H1 (cell line): ENCODE measurements at regions not wholly inside any gene's neighbourhood (a gene's known extent, or its start where the extent isn't known, plus 50 kb on each side); places are given as distances from the start of the nearest gene placed in this dataset.

Experiments used
- CTCF ChIA-PET: fragments of 300-600 bp; sonication (Branson Sonifier 250); formaldehyde crosslinking; loops from one replicate; lab custom pipeline; 2021; ENCODE audit not compliant: partially characterized antibody; lab: Charles Lee
- POLR2A ChIA-PET: fragments of 300-600 bp; sonication (Branson Sonifier 250); formaldehyde crosslinking; loops from one replicate; lab custom pipeline; 2021; ENCODE audit warnings: inconsistent platforms; ENCODE audit not compliant: partially characterized antibody; lab: Charles Lee
- DNase-seq, 2 experiments: peaks; one replicate each; pipeline versions ENCODE4 v3.0.0 to v3.0.0-alpha.2; 2010 to 2022; ENCODE audit warnings: low spot score in 2 of 2, low read depth in 1 of 2, mixed read lengths in 1 of 2
- FAIRE-seq: peaks from 2 replicates; lab custom pipeline; 2011; peaks lifted over from hg19 to GRCh38; lab: Jason Lieb, UNC
- H2AFZ ChIP-seq: 2 replicates; pipeline ENCODE4 v1.8.1; 2012; ENCODE audit warnings: low read length, inconsistent platforms
- H2AK5ac ChIP-seq: 2 replicates; pipeline ENCODE4 v1.6.1; 2013; ENCODE audit warnings: low read depth, low read length
- H2BK120ac ChIP-seq: replicated peaks from 2 replicates; pipeline ENCODE3; 2013; ENCODE audit warnings: low read depth, low read length, inconsistent platforms
- H2BK12ac ChIP-seq: 2 replicates; pipeline ENCODE4 v1.6.1; 2013; ENCODE audit warnings: low read depth, low read length
- H2BK15ac ChIP-seq: 2 replicates; pipeline ENCODE4 v1.6.1; 2013; ENCODE audit warnings: low read length
- H2BK20ac ChIP-seq: 2 replicates; pipeline ENCODE4 v1.6.1; 2013; ENCODE audit warnings: low read length
- H2BK5ac ChIP-seq: 2 replicates; pipeline ENCODE4 v1.6.1; 2013; ENCODE audit warnings: low read depth, low read length
- H3K14ac ChIP-seq: 2 replicates; pipeline ENCODE4 v1.6.1; 2013; ENCODE audit warnings: inconsistent platforms; ENCODE audit not compliant: insufficient read length
- H3K18ac ChIP-seq: 2 replicates; pipeline ENCODE4 v1.6.1; 2013; ENCODE audit warnings: low read length; ENCODE audit errors: extremely low read depth
- H3K23ac ChIP-seq: 2 replicates; pipeline ENCODE4 v1.6.1; 2013; ENCODE audit warnings: inconsistent platforms; ENCODE audit not compliant: insufficient read length
- H3K23me2 ChIP-seq: 2 replicates; pipeline ENCODE4 v1.6.1; 2013; ENCODE audit warnings: low read depth, low read length
- H3K27ac ChIP-seq: 2 replicates; pipeline ENCODE4 v1.6.1; 2011; ENCODE audit warnings: low read depth, low read length, inconsistent platforms
- H3K27me3 ChIP-seq, 4 experiments: replicated peaks in 1 of 4; 1 replicate in 1 of 4; 2 replicates in 3 of 4; pipeline versions ENCODE4 v1.6.1 to v1.8.1; 2011 to 2013; ENCODE audit warnings: low read length in 3 of 4, mild to moderate bottlenecking in 3 of 4, inconsistent platforms in 2 of 4, mixed read lengths in 2 of 4, moderate library complexity in 1 of 4; ENCODE audit not compliant: control insufficient read depth in 3 of 4, insufficient read depth in 3 of 4; ENCODE audit errors: extremely low read depth in 1 of 4
- H3K36me3 ChIP-seq, 4 experiments: 2 replicates each; pipeline versions ENCODE4 v1.6.1 to v1.8.1; 2011 to 2013; ENCODE audit warnings: mild to moderate bottlenecking in 4 of 4, low read length in 3 of 4, moderate library complexity in 2 of 4, control low read depth in 1 of 4, inconsistent platforms in 1 of 4; ENCODE audit not compliant: insufficient read depth in 4 of 4, control insufficient read depth in 2 of 4
- H3K4ac ChIP-seq: replicated peaks from 2 replicates; pipeline ENCODE3; 2013; ENCODE audit warnings: low read length, low read depth, mixed read lengths, inconsistent platforms; ENCODE audit not compliant: insufficient read length
- H3K4me1 ChIP-seq, 4 experiments: replicated peaks in 1 of 4; 1 replicate in 1 of 4; 2 replicates in 3 of 4; pipeline versions ENCODE4 v1.6.1 to v1.8.1; 2011 to 2013; ENCODE audit warnings: low read length in 3 of 4, inconsistent platforms in 2 of 4, mixed read lengths in 1 of 4; ENCODE audit not compliant: insufficient read depth in 4 of 4, control insufficient read depth in 3 of 4
- H3K4me2 ChIP-seq, 2 experiments: 2 replicates each; pipeline versions ENCODE4 v1.6.1 to v1.8.1; 2011 to 2013; ENCODE audit warnings: low read depth in 2 of 2, low read length in 2 of 2, control low read depth in 1 of 2, inconsistent platforms in 1 of 2, mild to moderate bottlenecking in 1 of 2; ENCODE audit not compliant: insufficient read depth in 1 of 2
- H3K4me3 ChIP-seq, 4 experiments: fragments of 200-600, 300-600 bp in 1 of 4; sonication (generic), shearing (Covaris generic), sonication (Bioruptor Twin) in 1 of 4; 2 replicates each; pipeline versions ENCODE4 v1.5.1 to v1.8.1; 2011 to 2016; ENCODE audit warnings: low read length in 4 of 4, low read depth in 3 of 4, control low read depth in 2 of 4, inconsistent platforms in 2 of 4, mild to moderate bottlenecking in 2 of 4, mixed read lengths in 1 of 4, moderate library complexity in 1 of 4; ENCODE audit not compliant: insufficient read depth in 2 of 4; ENCODE audit errors: extremely low read depth in 1 of 4
- H3K56ac ChIP-seq: replicated peaks from 2 replicates; pipeline ENCODE3; 2013; ENCODE audit warnings: low read depth, mild to moderate bottlenecking, mixed read lengths, low read length, inconsistent platforms; ENCODE audit not compliant: insufficient read length
- H3K79me1 ChIP-seq: 2 replicates; pipeline ENCODE4 v1.6.1; 2013; ENCODE audit warnings: low read depth, low read length, control low read depth
- H3K79me2 ChIP-seq, 2 experiments: 2 replicates each; pipeline versions ENCODE4 v1.6.1 to v1.8.1; 2012 to 2013; ENCODE audit warnings: low read length in 2 of 2, mild to moderate bottlenecking in 2 of 2, inconsistent platforms in 1 of 2; ENCODE audit not compliant: insufficient read depth in 2 of 2, control insufficient read depth in 1 of 2
- H3K9ac ChIP-seq, 4 experiments: replicated peaks in 1 of 4; 1 replicate in 1 of 4; 2 replicates in 3 of 4; pipeline versions ENCODE4 v1.6.1 to v1.8.1; 2011 to 2013; ENCODE audit warnings: low read depth in 3 of 4, low read length in 3 of 4, control low read depth in 2 of 4, mild to moderate bottlenecking in 2 of 4, moderate library complexity in 2 of 4, inconsistent platforms in 1 of 4; ENCODE audit errors: extremely low read depth in 1 of 4
- H3K9me3 ChIP-seq, 2 experiments: 2 replicates each; pipeline versions ENCODE4 v1.6.1 to v1.8.1; 2012 to 2013; ENCODE audit warnings: mild to moderate bottlenecking in 2 of 2, moderate library complexity in 2 of 2, control low read depth in 1 of 2, inconsistent platforms in 1 of 2, low read depth in 1 of 2, low read length in 1 of 2, mixed read lengths in 1 of 2; ENCODE audit not compliant: insufficient read depth in 2 of 2
- H4K20me1 ChIP-seq, 2 experiments: replicated peaks in 1 of 2; 2 replicates each; pipeline versions ENCODE3 to v1.8.1; 2011 to 2013; ENCODE audit warnings: inconsistent platforms in 2 of 2, low read length in 2 of 2, mild to moderate bottlenecking in 1 of 2; ENCODE audit not compliant: insufficient read depth in 2 of 2, control insufficient read depth in 1 of 2
- H4K5ac ChIP-seq: 2 replicates; pipeline ENCODE4 v1.6.1; 2013; ENCODE audit warnings: low read length, low read depth, mixed read lengths, inconsistent platforms; ENCODE audit not compliant: insufficient read length
- H4K8ac ChIP-seq: 2 replicates; pipeline ENCODE4 v1.8.0; 2013; ENCODE audit warnings: mild to moderate bottlenecking, moderate library complexity, low read length, inconsistent platforms; ENCODE audit not compliant: insufficient read depth; ENCODE audit errors: extremely low read depth
- H4K91ac ChIP-seq: replicated peaks from 2 replicates; pipeline ENCODE3; 2013; ENCODE audit warnings: low read length, mixed read lengths, inconsistent platforms; ENCODE audit not compliant: insufficient read length
- NANOG ChIP-seq: IDR thresholded peaks from 2 replicates; pipeline ENCODE4 v1.6.1; 2011; ENCODE audit warnings: low read length, low read depth, mild to moderate bottlenecking, inconsistent platforms; ENCODE audit not compliant: insufficient read depth, poor library complexity, severe bottlenecking
- SUZ12 ChIP-seq: fragments of 200-600 bp; sonication (generic); IDR thresholded peaks from 2 replicates; pipeline ENCODE4 v1.6.1; 2012; ENCODE audit warnings: mild to moderate bottlenecking, inconsistent platforms, low read length, moderate library complexity, mixed read lengths
- WGBS, 2 experiments: shearing (Covaris generic) in 1 of 2; methylation state at CpG; one replicate each; pipeline versions ENCODE4 v1.1.6 to v1.1.7; 2013 to 2015; ENCODE audit warnings: low lambda C conversion rate in 2 of 2, mixed read lengths in 2 of 2, inconsistent platforms in 1 of 2, low coverage in 1 of 2, missing lambda C conversion rate in 1 of 2; ENCODE audit not compliant: insufficient replicate concordance in 2 of 2, insufficient coverage in 1 of 2, insufficient read length in 1 of 2; ENCODE audit errors: extremely low coverage in 1 of 2, missing lambda C conversion rate in 1 of 2; 5-methylcytosine and 5-hydroxymethylcytosine counted together

- H3K36me3 ChIP-seq = no peaks in the 10 kb centered on the region
- H2BK120ac ChIP-seq = no peak overlapping the region
- FAIRE-seq = no peak
- H4K20me1 ChIP-seq = no peaks in the 10 kb centered on the region
- 93% methylated on average over 2 of the region's 2 CpGs; no CpG with 5 or more reads in 1 of the 2 experiments for WGBS, 2 experiments
- H4K8ac ChIP-seq = no peak overlapping the region
- no peak overlapping the region for H2BK12ac ChIP-seq
- no peak overlapping the region for H3K4ac ChIP-seq
- no peak overlapping the region for H3K56ac ChIP-seq
- H3K4me2 ChIP-seq = no peak overlapping the region
- H2BK20ac ChIP-seq = no peak overlapping the region
- ChIA-PET POLR2A (no interaction called here), CTCF (interaction anchor here (0.8 to 0.9 kb wide), 2 partner anchors 140 to 332 kb away, joined by 3 read pairs; no protein-coding TSS in a partner anchor)
- no peak overlapping the region for H3K9ac ChIP-seq
- H4K91ac ChIP-seq = no peak overlapping the region
- H2AFZ ChIP-seq = no peak overlapping the region
- H4K5ac ChIP-seq = no peak overlapping the region
- H3K27me3 ChIP-seq = no peaks in the 10 kb centered on the region
- no peak overlapping the region for H3K23ac ChIP-seq
- H2BK5ac ChIP-seq = no peak overlapping the region
- no peak overlapping the region for H3K4me3 ChIP-seq
- no peaks in the 10 kb centered on the region for H3K9me3 ChIP-seq
- no peak overlapping the region for H2AK5ac ChIP-seq
- H3K27ac ChIP-seq = no peak overlapping the region
- no peak overlapping the region for H3K14ac ChIP-seq
- peaks cover 0 to 3% (median 1%) of the 10 kb centered on the region in 4 experiments; a peak in 3 of 7 replicates for H3K4me1 ChIP-seq
- no peak overlapping the region for H3K18ac ChIP-seq
- DNase-seq = no peak
- H3K79me1 ChIP-seq = no peaks in the 10 kb centered on the region
- H2BK15ac ChIP-seq = no peak overlapping the region
- H3K79me2 ChIP-seq = no peaks in the 10 kb centered on the region
- no peaks in the 10 kb centered on the region for H3K23me2 ChIP-seq
- no peak for TF ChIP-seq SUZ12
- no peak for TF ChIP-seq NANOG
These were observed 156.6 kb upstream of the POU2AF2 start for GRCh38 chr11:111088847-111089355.
